ENCODE measurements at regions not wholly inside any gene's neighbourhood (a gene's known extent, or its start where the extent isn't known, plus 50 kb on each side); places are given as distances from the start of the nearest gene placed in this dataset.

DNA sequence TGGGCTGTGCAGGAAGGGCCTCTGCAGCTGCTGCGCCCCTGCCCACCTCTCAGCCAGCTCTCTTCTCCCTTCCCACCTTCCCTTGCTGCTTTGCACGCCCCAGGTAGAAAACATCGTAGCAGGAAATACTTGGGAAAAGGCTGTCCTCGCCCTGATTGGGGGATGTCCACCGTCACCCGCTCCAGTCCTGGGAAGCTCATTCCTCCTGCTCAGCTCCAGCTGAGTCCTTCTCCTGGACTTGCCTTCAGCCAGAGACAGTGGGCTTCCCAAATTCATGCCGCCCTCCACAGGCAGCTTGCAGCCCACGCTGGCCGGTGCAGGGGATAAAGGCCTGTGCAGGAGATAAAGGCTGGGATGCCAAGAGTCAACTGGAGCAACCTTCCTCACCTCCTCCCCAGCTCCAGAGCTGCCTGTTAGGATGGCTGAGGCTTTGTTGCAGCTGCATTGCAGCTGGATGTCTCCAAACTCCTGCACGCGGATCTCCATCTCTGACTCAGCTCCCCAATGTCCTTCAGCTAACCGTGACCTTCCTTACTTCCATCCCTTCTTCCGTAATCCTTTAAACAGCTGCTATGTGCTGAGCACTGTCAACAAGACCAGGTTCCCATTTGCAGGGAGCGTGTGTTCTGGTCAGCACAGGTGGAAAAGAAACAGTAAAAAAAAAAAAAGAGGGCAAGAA, 402.0 kb upstream of the TNRC6C start:
- TF ChIP-seq, protein P1, sequence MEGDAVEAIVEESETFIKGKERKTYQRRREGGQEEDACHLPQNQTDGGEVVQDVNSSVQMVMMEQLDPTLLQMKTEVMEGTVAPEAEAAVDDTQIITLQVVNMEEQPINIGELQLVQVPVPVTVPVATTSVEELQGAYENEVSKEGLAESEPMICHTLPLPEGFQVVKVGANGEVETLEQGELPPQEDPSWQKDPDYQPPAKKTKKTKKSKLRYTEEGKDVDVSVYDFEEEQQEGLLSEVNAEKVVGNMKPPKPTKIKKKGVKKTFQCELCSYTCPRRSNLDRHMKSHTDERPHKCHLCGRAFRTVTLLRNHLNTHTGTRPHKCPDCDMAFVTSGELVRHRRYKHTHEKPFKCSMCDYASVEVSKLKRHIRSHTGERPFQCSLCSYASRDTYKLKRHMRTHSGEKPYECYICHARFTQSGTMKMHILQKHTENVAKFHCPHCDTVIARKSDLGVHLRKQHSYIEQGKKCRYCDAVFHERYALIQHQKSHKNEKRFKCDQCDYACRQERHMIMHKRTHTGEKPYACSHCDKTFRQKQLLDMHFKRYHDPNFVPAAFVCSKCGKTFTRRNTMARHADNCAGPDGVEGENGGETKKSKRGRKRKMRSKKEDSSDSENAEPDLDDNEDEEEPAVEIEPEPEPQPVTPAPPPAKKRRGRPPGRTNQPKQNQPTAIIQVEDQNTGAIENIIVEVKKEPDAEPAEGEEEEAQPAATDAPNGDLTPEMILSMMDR (IDR thresholded peaks at IDR 0.05) = no peak
- TF ChIP-seq EP300 (IDR thresholded peaks at IDR 0.05; ENCODE audit: low read depth) (no peak), POLR2A (IDR thresholded peaks at IDR 0.05) (no peak)

Measured in transverse colon (tissue), 3 donors.